WTC11 (cell line): ENCODE measurements at regions not wholly inside any gene's neighbourhood (a gene's known extent, or its start where the extent isn't known, plus 50 kb on each side); places are given as distances from the start of the nearest gene placed in this dataset.

Experiments used
- ATAC-seq: fragments of 200-7000 bp; cut with Tn5 transposase; 2 replicates; pipeline ENCODE4 v1.10.0; 2021; ENCODE audit warnings: mild to moderate bottlenecking, moderate library complexity
- CTCF ChIA-PET: fragments of 300-600 bp; sonication (Branson Sonifier 250); formaldehyde crosslinking; loops from one replicate; lab custom pipeline; 2021; ENCODE audit warnings: antibody characterized with exemption; lab: Charles Lee
- POLR2A ChIA-PET: fragments of 350-600 bp; sonication (Branson Sonifier 250); formaldehyde crosslinking; loops from one replicate; lab custom pipeline; 2021; ENCODE audit warnings: antibody characterized with exemption; lab: Charles Lee
- DNase-seq: peaks from one replicate; pipeline ENCODE4 v3.0.0; 2021; ENCODE audit warnings: low spot score
- H3K27ac Mint-ChIP-seq: 2 replicates; pipeline ENCODE4 v1.8.0; 2021; ENCODE audit warnings: mixed read lengths
- H3K27me3 Mint-ChIP-seq: 2 replicates; pipeline ENCODE4 v1.8.0; 2021; ENCODE audit warnings: low read depth, mild to moderate bottlenecking, moderate library complexity, mixed read lengths
- H3K36me3 Mint-ChIP-seq: 2 replicates; pipeline ENCODE4 v1.8.0; 2021; ENCODE audit warnings: mixed read lengths
- H3K4me1 Mint-ChIP-seq: 2 replicates; pipeline ENCODE4 v1.8.0; 2022; ENCODE audit warnings: mixed read lengths
- H3K4me3 Mint-ChIP-seq: 2 replicates; pipeline ENCODE4 v1.8.0; 2021; ENCODE audit warnings: mild to moderate bottlenecking, moderate library complexity, mixed read lengths
- H3K9me3 Mint-ChIP-seq: 2 replicates; pipeline ENCODE4 v1.8.0; 2021; ENCODE audit warnings: mixed read lengths
- ATF6 ChIP-seq: sonication (generic); formaldehyde crosslinking; IDR thresholded peaks from 2 replicates; pipeline ENCODE4 v1.8.1; 2023; ENCODE audit warnings: mild to moderate bottlenecking, missing genetic modification reagents
- E2F4 ChIP-seq: sonication (generic); formaldehyde crosslinking; IDR thresholded peaks from 2 replicates; pipeline ENCODE4 v1.8.1; 2022; ENCODE audit warnings: low read depth, mild to moderate bottlenecking, moderate library complexity, missing genetic modification reagents, borderline replicate concordance
- ELF4 ChIP-seq: sonication (generic); formaldehyde crosslinking; IDR thresholded peaks from 2 replicates; pipeline ENCODE4 v1.8.1; 2022; ENCODE audit warnings: low read depth, mild to moderate bottlenecking, moderate library complexity, missing genetic modification reagents
- FOXP4 ChIP-seq: sonication (generic); formaldehyde crosslinking; IDR thresholded peaks from 2 replicates; pipeline ENCODE4 v1.8.0; 2022; ENCODE audit warnings: mild to moderate bottlenecking, missing genetic modification reagents
- GABPB1 ChIP-seq: sonication (generic); formaldehyde crosslinking; IDR thresholded peaks from 2 replicates; pipeline ENCODE4 v1.8.1; 2023; ENCODE audit warnings: mild to moderate bottlenecking, missing genetic modification reagents
- HMGA2 ChIP-seq: fragments of 250-450 bp; sonication (Bioruptor Pico); IDR thresholded peaks from 2 replicates; pipeline ENCODE4 v1.4.0; 2021; ENCODE audit warnings: mild to moderate bottlenecking, moderate library complexity
- NFE2L1 ChIP-seq: sonication (generic); formaldehyde crosslinking; IDR thresholded peaks from 2 replicates; pipeline ENCODE4 v1.8.1; 2023; ENCODE audit warnings: missing genetic modification reagents
- NR1H2 ChIP-seq: sonication (generic); formaldehyde crosslinking; IDR thresholded peaks from 2 replicates; pipeline ENCODE4 v1.9.0; 2021; ENCODE audit warnings: mild to moderate bottlenecking, moderate library complexity, missing genetic modification reagents
- OVOL2 ChIP-seq: fragments of 250-450 bp; sonication (Bioruptor Pico); IDR thresholded peaks from 2 replicates; pipeline ENCODE4 v1.9.0; 2021; ENCODE audit warnings: mild to moderate bottlenecking, borderline replicate concordance
- RORB ChIP-seq: fragments of 250-450 bp; sonication (Bioruptor Pico); IDR thresholded peaks from 2 replicates; pipeline ENCODE4 v1.9.0; 2021; ENCODE audit warnings: mild to moderate bottlenecking
- SOX15 ChIP-seq: fragments of 250-450 bp; sonication (Bioruptor Pico); IDR thresholded peaks from 2 replicates; pipeline ENCODE4 v1.9.0; 2021; ENCODE audit warnings: mild to moderate bottlenecking
- SP1 ChIP-seq: sonication (generic); formaldehyde crosslinking; conservative IDR thresholded peaks from 2 replicates; pipeline ENCODE4 v1.8.1; 2022; ENCODE audit warnings: missing genetic modification reagents
- STAT6 ChIP-seq: sonication (generic); formaldehyde crosslinking; conservative IDR thresholded peaks from 2 replicates; pipeline ENCODE4 v1.8.1; 2023; ENCODE audit warnings: mild to moderate bottlenecking, low read depth, missing genetic modification reagents, moderate library complexity
- TEAD4 ChIP-seq: sonication (generic); formaldehyde crosslinking; IDR thresholded peaks from 2 replicates; pipeline ENCODE4 v1.8.0; 2022; ENCODE audit warnings: mild to moderate bottlenecking, missing genetic modification reagents
- ZBTB21 ChIP-seq: sonication (generic); formaldehyde crosslinking; IDR thresholded peaks from 2 replicates; pipeline ENCODE4 v1.8.1; 2023; ENCODE audit warnings: mild to moderate bottlenecking, missing genetic modification reagents, borderline replicate concordance
- ZBTB43 ChIP-seq: sonication (generic); formaldehyde crosslinking; IDR thresholded peaks from 2 replicates; pipeline ENCODE4 v1.8.1; 2023; ENCODE audit warnings: mild to moderate bottlenecking, missing genetic modification reagents
- ZNF263 ChIP-seq: sonication (generic); formaldehyde crosslinking; IDR thresholded peaks from 2 replicates; pipeline ENCODE4 v1.8.1; 2022; ENCODE audit warnings: low read depth, mild to moderate bottlenecking, moderate library complexity, missing genetic modification reagents

GRCh38 chr6:167496707-167497106 is 171.8 kb downstream of the TTLL2 start:
- ChIA-PET CTCF (no interaction called here), POLR2A (no interaction called here)
- no peak overlapping the region for H3K4me3 Mint-ChIP-seq
- peaks cover 26% of the 10 kb centered on the region for H3K4me1 Mint-ChIP-seq
- TF ChIP-seq ZBTB21 (CRISPR knock-in tag) = no peak
- no peak for TF ChIP-seq TEAD4 (CRISPR knock-in tag)
- TF ChIP-seq ZBTB43 (CRISPR knock-in tag) = no peak
- no peak overlapping the region for H3K27ac Mint-ChIP-seq
- peaks cover 3% of the 10 kb centered on the region; the same call in 1 of the 2 replicates for H3K9me3 Mint-ChIP-seq
- H3K36me3 Mint-ChIP-seq = no peaks in the 10 kb centered on the region
- H3K27me3 Mint-ChIP-seq = no peaks in the 10 kb centered on the region
- DNase-seq = no peak
- ATAC-seq = no peak

GRCh38 chr6:167497428-167498056 is 172.7 kb downstream of the TTLL2 start:
- no peak for ATAC-seq
- Mint-ChIP-seq H3K9me3 (peaks cover 3% of the 10 kb centered on the region; the same call in 1 of the 2 replicates), H3K4me3 (no peak overlapping the region), H3K27ac (no peak overlapping the region), H3K27me3 (no peaks in the 10 kb centered on the region; the same call in 1 of the 2 replicates), H3K36me3 (no peaks in the 10 kb centered on the region), H3K4me1 (peaks cover 20% of the 10 kb centered on the region)
- no peak for DNase-seq
- POLR2A ChIA-PET = no interaction called here
- no peak for TF ChIP-seq FOXP4 (CRISPR knock-in tag)
- TF ChIP-seq SP1 (CRISPR knock-in tag) = no peak
- peak; percentile 69 for TF ChIP-seq GABPB1 (CRISPR knock-in tag)
- no peak for TF ChIP-seq HMGA2 (CRISPR knock-in tag)
- CTCF ChIA-PET = no interaction called here

- ChIA-PET POLR2A (no interaction called here), CTCF (no interaction called here)
- Mint-ChIP-seq H3K4me1 (peaks cover 20% of the 10 kb centered on the region), H3K27ac (no peak overlapping the region), H3K4me3 (no peak overlapping the region), H3K27me3 (no peaks in the 10 kb centered on the region; the same call in none of the 2 replicates), H3K36me3 (no peaks in the 10 kb centered on the region), H3K9me3 (0 out of 2 replicates have a peak, but pooled peaks cover 3% of the 10 kb centered on the region)
- TF ChIP-seq OVOL2 (CRISPR knock-in tag) (no peak), ELF4 (CRISPR knock-in tag) (no peak), STAT6 (CRISPR knock-in tag) (no peak), E2F4 (CRISPR knock-in tag) (no peak), RORB (no peak), NFE2L1 (no peak), SOX15 (CRISPR knock-in tag) (no peak), NR1H2 (no peak), ATF6 (no peak), ZNF263 (CRISPR knock-in tag) (no peak)
- ATAC-seq (no peak), DNase-seq (no peak)
Measured at GRCh38 chr6:167499161-167499660, 174.3 kb downstream of the TTLL2 start.
